NCI-H146 treated with DMSO at 0.1 percent for 48 hours (cell line): ENCODE measurements at regions not wholly inside any gene's neighbourhood (a gene's known extent, or its start where the extent isn't known, plus 50 kb on each side); places are given as distances from the start of the nearest gene placed in this dataset.
"Not testable (repeated sequence)": the region's sequence is repeated elsewhere in the genome, so short reads cannot be mapped to it uniquely, and the experiment has no call there.

ENCODE experiments used
- DNase-seq: peaks from one replicate; lab custom pipeline; 2025; ENCODE audit not compliant: unreplicated experiment; lab: John Stamatoyannopoulos, UW

- DNase-seq = no peak
Observed at GRCh38 chr18:56445422-56445821, 193.0 kb downstream of the TXNL1 start.

GRCh38 chr18:56444201-56444600 is 194.2 kb downstream of the TXNL1 start:
- DNase-seq = no peak

- DNase-seq = no peak
Observed at GRCh38 chr18:56443166-56443907, 195.1 kb downstream of the TXNL1 start.

DNA sequence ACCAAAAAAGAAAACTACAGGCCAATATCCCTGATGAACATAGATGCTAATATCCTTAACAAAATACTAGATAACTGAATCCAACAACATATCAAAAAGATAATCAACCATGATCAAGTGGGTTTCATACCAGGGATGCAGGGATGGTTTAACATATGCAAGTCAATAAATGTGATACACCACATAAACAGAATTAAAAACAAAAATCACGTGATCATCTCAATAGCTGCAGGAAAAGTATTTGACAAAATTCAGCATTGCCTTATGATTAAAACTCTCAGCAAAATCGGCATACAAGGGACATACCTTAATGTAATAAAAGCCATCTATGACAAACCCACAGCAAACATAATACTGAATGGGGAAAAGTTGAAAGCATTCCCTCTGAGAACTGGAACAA is 199.9 kb downstream of the TXNL1 start:
- DNase-seq = not testable (repeated sequence)

DNA sequence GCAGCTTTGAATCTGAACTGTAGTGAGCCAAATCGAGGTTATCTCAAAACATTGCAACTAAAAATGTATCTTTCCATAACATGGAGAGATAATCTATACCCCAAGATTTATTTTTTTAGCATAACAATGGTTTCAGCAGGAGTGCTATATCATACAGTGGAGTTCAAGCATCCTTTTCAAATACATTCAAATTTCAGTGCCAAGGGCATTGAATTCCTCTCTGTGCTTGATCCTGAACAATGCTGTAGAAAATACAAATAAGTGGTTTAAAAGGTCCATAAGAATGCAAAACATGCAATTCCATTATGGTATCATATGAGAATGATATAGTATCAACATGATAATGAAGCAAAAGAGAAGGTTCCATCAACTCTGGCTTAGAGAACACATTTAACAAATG is 201.7 kb downstream of the TXNL1 start:
- DNase-seq = no peak

- no peak for DNase-seq
Observed at GRCh38 chr18:56433919-56434318, 204.5 kb downstream of the TXNL1 start.

- no peak for DNase-seq
Observed at GRCh38 chr18:56431551-56431950, 206.8 kb downstream of the TXNL1 start.

- no peak for DNase-seq
Observed at GRCh38 chr18:56423626-56424025, 214.8 kb downstream of the TXNL1 start.

- no peak for DNase-seq
Observed at GRCh38 chr18:56421647-56422046, 216.7 kb downstream of the TXNL1 start.

DNA sequence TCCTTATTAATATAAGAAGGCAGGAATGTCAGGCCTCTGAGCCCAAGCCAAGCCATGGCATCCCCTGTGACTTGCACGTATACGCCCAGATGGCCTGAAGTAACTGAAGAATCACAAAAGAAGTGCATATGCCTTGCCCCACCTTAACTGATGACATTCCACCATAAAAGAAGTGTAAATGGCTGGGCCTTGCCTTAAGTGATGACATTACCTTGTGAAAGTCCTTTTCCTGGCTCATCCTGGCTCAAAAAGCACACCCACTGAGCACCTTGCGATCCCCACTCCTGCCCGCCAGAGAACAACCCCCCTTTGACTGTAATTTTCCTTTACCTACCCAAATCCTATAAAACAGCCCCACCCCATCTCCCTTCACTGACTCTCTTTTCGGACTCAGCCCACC is 217.5 kb downstream of the TXNL1 start:
- not testable (repeated sequence) for DNase-seq

- no peak for DNase-seq
Observed at GRCh38 chr18:56414357-56414756, 224.0 kb downstream of the TXNL1 start.

DNA sequence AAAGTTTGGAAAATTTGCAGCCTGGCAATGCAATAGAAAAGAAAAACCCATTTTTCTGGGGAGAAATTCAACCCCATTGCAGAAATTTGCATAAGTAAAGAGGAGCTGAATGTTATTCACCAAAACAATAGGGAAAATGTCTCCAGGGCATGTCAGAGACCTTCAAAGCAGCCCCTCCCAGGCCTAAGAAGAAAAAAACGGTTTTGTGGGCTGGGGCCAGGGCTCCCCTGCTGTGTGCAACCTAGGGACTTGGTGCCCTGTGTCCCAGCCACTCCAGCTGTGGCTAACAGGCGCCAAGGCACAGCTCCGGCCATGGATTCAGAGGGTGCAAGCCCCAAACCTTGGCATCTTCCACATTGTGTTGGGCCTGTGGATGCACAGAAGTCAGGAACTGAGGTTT is 224.5 kb downstream of the TXNL1 start:
- no peak for DNase-seq

DNA sequence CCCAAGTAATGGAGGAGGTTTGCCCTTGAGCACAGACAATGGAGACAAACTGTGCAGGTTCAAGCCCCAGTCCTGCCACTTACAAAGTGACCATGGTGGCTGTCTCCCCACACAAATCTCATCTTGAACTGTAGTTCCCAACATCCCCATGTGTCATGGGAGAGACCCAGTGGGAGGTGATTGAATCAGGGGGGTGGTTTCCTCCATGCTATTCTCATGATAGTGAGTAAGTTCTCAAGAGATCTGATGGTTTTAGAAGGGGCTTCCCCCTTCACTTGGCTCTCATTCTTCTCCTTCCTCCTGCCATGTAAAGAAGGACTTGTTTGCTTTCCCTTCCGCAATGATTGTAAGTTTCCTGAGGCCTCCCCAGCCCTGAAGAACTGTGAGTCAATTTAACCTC is 225.4 kb downstream of the TXNL1 start:
- no peak for DNase-seq

DNA sequence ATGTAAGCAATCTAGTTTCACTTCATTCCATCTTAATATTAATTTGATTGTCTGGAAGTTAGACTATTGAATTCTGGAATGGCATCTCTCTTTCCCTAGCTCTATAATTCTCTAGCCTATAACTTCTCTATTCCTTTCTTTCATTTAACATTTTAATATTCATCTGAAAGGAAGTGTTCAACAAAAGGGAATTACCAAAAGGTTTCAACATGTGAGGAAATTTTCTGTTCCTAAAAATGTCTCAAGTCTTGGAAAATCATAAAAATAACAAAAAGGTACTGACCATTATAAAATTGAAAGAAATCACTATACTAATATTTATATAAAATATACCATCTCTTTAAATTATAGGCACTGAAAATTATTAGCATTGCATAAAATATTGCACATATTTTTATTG is 228.7 kb downstream of the TXNL1 start:
- DNase-seq = no peak

DNA sequence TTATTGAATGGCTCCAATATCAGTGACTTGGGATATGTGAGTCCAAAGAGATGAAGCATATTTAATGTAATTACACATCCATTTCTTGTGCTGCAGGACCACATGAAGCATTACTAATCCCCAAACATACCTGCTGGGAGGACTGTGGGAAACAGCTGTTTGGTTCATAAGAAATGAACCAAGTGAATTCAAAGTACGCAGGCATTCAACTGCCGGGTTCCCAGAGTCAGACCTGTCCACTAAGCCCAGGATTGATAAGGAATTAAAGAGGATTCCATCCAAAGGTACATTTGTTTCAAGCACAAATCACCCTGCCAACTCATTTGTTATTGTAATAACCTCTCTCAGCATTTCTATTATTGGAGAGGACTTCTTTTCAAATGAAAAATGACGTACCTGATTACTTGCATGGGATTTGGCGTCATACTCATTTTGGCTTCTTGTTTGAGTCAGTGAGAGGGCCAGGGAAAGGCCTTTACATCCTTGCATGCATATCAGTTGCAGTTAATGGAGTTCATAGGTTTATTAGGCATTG is 230.7 kb downstream of the TXNL1 start:
- DNase-seq = no peak

- no peak for DNase-seq
Observed at GRCh38 chr18:56402872-56403516, 235.4 kb downstream of the TXNL1 start.

DNA sequence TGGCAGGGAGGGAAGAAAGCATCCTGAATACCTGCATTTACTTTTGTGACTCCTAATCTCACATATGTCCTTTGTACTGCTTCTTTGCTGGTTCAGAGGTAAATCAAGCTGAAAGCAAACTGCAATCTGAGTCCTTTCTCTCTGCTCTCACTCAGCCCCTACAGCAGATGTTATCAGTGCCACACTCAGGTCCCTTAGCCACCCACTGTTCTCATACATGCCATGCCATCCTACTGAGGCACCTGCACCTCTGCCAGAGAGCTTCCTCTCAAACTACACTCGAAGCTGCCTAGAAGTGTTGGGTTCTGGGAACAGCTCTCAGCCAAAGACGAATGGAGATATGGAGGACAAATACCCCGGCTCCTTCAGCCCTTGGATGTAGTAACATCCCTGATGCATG is 244.5 kb downstream of the TXNL1 start:
- DNase-seq = no peak

DNA sequence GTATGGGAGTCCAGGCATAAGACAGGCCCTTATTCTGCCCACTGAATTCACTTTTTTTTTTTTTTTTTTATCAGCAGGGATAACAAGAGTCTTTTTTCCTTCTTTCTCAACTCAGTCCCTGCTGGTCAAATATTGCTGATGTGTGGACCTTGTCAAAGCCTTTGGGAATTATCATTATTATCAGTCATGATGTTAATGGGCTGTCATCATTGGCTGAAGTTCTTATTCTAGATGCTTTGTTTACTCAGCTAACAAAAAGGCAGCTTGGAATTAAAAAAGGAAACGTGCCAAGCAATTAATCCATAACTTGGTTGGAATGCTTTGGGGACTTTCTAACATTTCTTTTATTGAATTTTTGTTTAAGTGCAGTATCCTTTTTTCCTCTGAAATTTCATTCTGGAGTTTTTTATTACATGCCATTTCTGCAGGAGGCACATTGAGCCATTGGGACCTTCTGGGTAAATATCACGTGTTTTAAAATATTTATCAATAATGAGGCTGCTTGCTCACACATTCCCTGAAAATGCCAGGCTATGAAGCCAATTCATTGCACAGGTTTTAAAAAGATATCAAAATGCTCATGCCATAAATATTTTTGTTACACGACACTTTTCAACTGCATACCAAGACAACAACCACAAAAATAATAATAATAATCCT is 246.3 kb downstream of the TXNL1 start:
- DNase-seq = no peak

- no peak for DNase-seq
Observed at GRCh38 chr18:56390626-56391025, 247.8 kb downstream of the TXNL1 start.

GRCh38 chr18:56389190-56389589 is 249.2 kb downstream of the TXNL1 start:
- DNase-seq = no peak

- no peak for DNase-seq
Observed at GRCh38 chr18:56388571-56388970, 249.8 kb downstream of the TXNL1 start.

GRCh38 chr18:56386856-56387255 is 251.5 kb downstream of the TXNL1 start:
- DNase-seq = no peak
